Erythroblast (primary cell): ENCODE measurements at regions not wholly inside any gene's neighbourhood (a gene's known extent, or its start where the extent isn't known, plus 50 kb on each side); places are given as distances from the start of the nearest gene placed in this dataset.

Experiments used
- GATA1 ChIP-seq: IDR thresholded peaks from 2 replicates; pipeline ENCODE4 v1.6.1; 2011; ENCODE audit warnings: low read depth, mild to moderate bottlenecking, control low read depth, low read length, moderate library complexity
- POLR2A ChIP-seq: IDR thresholded peaks from 2 replicates; pipeline ENCODE4 v1.6.1; 2011; ENCODE audit warnings: mild to moderate bottlenecking, low read length

- TF ChIP-seq POLR2A (no peak), GATA1 (no peak)
Measured at GRCh38 chr9:99745085-99745484, 76.6 kb upstream of the NR4A3 start.
